HCT116 (cell line): ENCODE measurements at regions not wholly inside any gene's neighbourhood (a gene's known extent, or its start where the extent isn't known, plus 50 kb on each side); places are given as distances from the start of the nearest gene placed in this dataset.

ENCODE experiments used
- ATAC-seq: fragments of 200-7000 bp; cut with Tn5 transposase; 2 replicates; pipeline ENCODE4 v1.9.1; 2020; ENCODE audit warnings: mild to moderate bottlenecking, moderate library complexity
- BruUV-seq: library from RNA; stranded (reverse); fragments of 400-500 nt; replicated peaks from 2 replicates; lab custom pipeline; 2021; lab: Mats Ljungman, UMichigan
- CTCF ChIA-PET: fragments of 300-600 bp; sonication (Branson Sonifier 250); formaldehyde crosslinking; loops from one replicate; lab custom pipeline; 2021; ENCODE audit warnings: antibody characterized with exemption; lab: Charles Lee
- POLR2A ChIA-PET: fragments of 300-600, 350-600 bp; sonication (Branson Sonifier 250); formaldehyde crosslinking; loops from one replicate; lab custom pipeline; 2021; ENCODE audit warnings: antibody characterized with exemption; lab: Charles Lee
- RAD21 ChIA-PET, 2 experiments: fragments of 300-600 bp; sonication (Branson Sonifier 250); formaldehyde crosslinking; loops; one replicate each; lab custom pipeline; 2023; ENCODE audit warnings: low total read pairs in 2 of 2; ENCODE audit not compliant: uncharacterized antibody in 2 of 2, unreplicated experiment in 2 of 2, low non-redundant PET in 1 of 2; lab: Charles Lee
- DNase-seq: peaks from one replicate; pipeline ENCODE4 v3.0.0-alpha.2; 2010; ENCODE audit warnings: low read depth, low spot score
- H2AFZ ChIP-seq: fragments of 200-600 bp; shearing (Covaris generic), sonication (generic); 2 replicates; pipeline ENCODE4 v1.6.1; 2017; ENCODE audit warnings: low read depth, mixed run types, mixed read lengths, antibody characterized with exemption, low read length; ENCODE audit not compliant: poor library complexity, severe bottlenecking
- H3K27ac ChIP-seq: 2 replicates; pipeline ENCODE4 v1.5.1; 2012; ENCODE audit warnings: low read depth, low read length
- H3K27me3 ChIP-seq: fragments of 200-600 bp; sonication (generic); 2 replicates; pipeline ENCODE4 v1.6.1; 2016; ENCODE audit warnings: mixed run types, low read length, mixed read lengths; ENCODE audit not compliant: insufficient read depth
- H3K36me3 ChIP-seq, 2 experiments: fragments of 200-500 bp in 1 of 2; fragments of 200-600 bp in 1 of 2; sonication (Bioruptor generic) in 1 of 2; sonication (generic) in 1 of 2; 2 replicates each; pipeline versions ENCODE4 v1.5.1 to v1.6.1; 2014 to 2016; ENCODE audit warnings: low read length in 2 of 2, inconsistent platforms in 1 of 2, mixed read lengths in 1 of 2, mixed run types in 1 of 2; ENCODE audit not compliant: insufficient read depth in 2 of 2, control insufficient read depth in 1 of 2
- H3K4me1 ChIP-seq, 2 experiments: fragments of 200-600 bp in 1 of 2; sonication (generic) in 1 of 2; 2 replicates each; pipeline versions ENCODE4 v1.5.1 to v1.6.1; 2012 to 2017; ENCODE audit warnings: low read length in 2 of 2, inconsistent platforms in 1 of 2, mild to moderate bottlenecking in 1 of 2, mixed read lengths in 1 of 2, mixed run types in 1 of 2, moderate library complexity in 1 of 2; ENCODE audit not compliant: insufficient read depth in 2 of 2, control insufficient read depth in 1 of 2
- H3K4me2 ChIP-seq: fragments of 200-600 bp; sonication (generic); 2 replicates; pipeline ENCODE4 v1.6.1; 2017; ENCODE audit warnings: mixed run types, low read length, mixed read lengths
- H3K4me3 ChIP-seq, 2 experiments: fragments of 200-600 bp in 1 of 2; sonication (generic) in 1 of 2; replicated peaks in 1 of 2; 2 replicates each; pipeline ENCODE4 v1.5.1; 2011 to 2016; ENCODE audit warnings: low read length in 2 of 2, control low read depth in 1 of 2, low read depth in 1 of 2, mild to moderate bottlenecking in 1 of 2, mixed read lengths in 1 of 2, mixed run types in 1 of 2
- H3K79me2 ChIP-seq: fragments of 200-600 bp; sonication (generic); 2 replicates; pipeline ENCODE4 v1.6.1; 2017; ENCODE audit warnings: mild to moderate bottlenecking, mixed run types, low read length, moderate library complexity, mixed read lengths; ENCODE audit not compliant: insufficient read depth
- H3K9ac ChIP-seq: fragments of 200-600 bp; sonication (generic); 2 replicates; pipeline ENCODE4 v1.6.1; 2016; ENCODE audit warnings: low read length, mixed read lengths
- H3K9me2 ChIP-seq: fragments of 200-600 bp; sonication (generic), shearing (Covaris generic); 2 replicates; pipeline ENCODE4 v1.6.1; 2017; ENCODE audit warnings: mixed run types, mild to moderate bottlenecking, moderate library complexity; ENCODE audit not compliant: insufficient read depth
- H3K9me3 ChIP-seq, 2 experiments: fragments of 200-500 bp in 1 of 2; fragments of 200-600 bp in 1 of 2; sonication (Bioruptor generic) in 1 of 2; sonication (generic) in 1 of 2; 2 replicates each; pipeline ENCODE4 v1.6.1; 2014 to 2017; ENCODE audit warnings: low read length in 2 of 2, mixed read lengths in 2 of 2, inconsistent platforms in 1 of 2, low read depth in 1 of 2, mild to moderate bottlenecking in 1 of 2, mixed run types in 1 of 2, moderate library complexity in 1 of 2; ENCODE audit not compliant: control insufficient read depth in 1 of 2, insufficient read depth in 1 of 2
- H4K20me1 ChIP-seq: fragments of 200-600 bp; sonication (generic), shearing (Covaris generic); 2 replicates; pipeline ENCODE4 v1.6.1; 2017; ENCODE audit warnings: mixed run types, mild to moderate bottlenecking, moderate library complexity; ENCODE audit not compliant: insufficient read depth
- EGR1 ChIP-seq: IDR thresholded peaks from 2 replicates; pipeline ENCODE4 v1.6.1; 2012; ENCODE audit warnings: low read depth
- EZH2 ChIP-seq: fragments of 200-600 bp; sonication (generic); IDR thresholded peaks from 2 replicates; pipeline ENCODE4 v1.6.1; 2017; ENCODE audit warnings: antibody characterized with exemption, mixed run types
- EZH2phosphoT487 ChIP-seq: fragments of 200-600 bp; IDR thresholded peaks from 2 replicates; pipeline ENCODE4 v1.6.1; 2018; ENCODE audit warnings: antibody characterized with exemption, borderline replicate concordance
- FOSL1 ChIP-seq: IDR thresholded peaks from 2 replicates; pipeline ENCODE4 v1.6.1; 2012; ENCODE audit warnings: low read depth
- POLR2A ChIP-seq: IDR thresholded peaks from 2 replicates; pipeline ENCODE4 v1.7.0; 2011; ENCODE audit warnings: borderline replicate concordance; ENCODE audit not compliant: insufficient read depth, insufficient read length; ENCODE audit errors: extremely low read depth
- POLR2AphosphoS5 ChIP-seq: IDR thresholded peaks from 2 replicates; pipeline ENCODE4 v1.6.1; 2011; ENCODE audit warnings: mild to moderate bottlenecking, low read depth, low read length, moderate library complexity
- REST ChIP-seq: IDR thresholded peaks from 2 replicates; pipeline ENCODE4 v1.6.1; 2012; ENCODE audit warnings: low read depth
- SIN3A ChIP-seq: IDR thresholded peaks from 2 replicates; pipeline ENCODE4 v1.6.1; 2012; ENCODE audit warnings: low read depth
- SRF ChIP-seq: IDR thresholded peaks from 2 replicates; pipeline ENCODE4 v1.6.1; 2012; ENCODE audit warnings: low read depth
- TCF7L2 ChIP-seq: IDR thresholded peaks from 2 replicates; pipeline ENCODE4 v1.7.0; 2011; ENCODE audit warnings: borderline replicate concordance, inconsistent platforms; ENCODE audit not compliant: insufficient read depth, insufficient read length; ENCODE audit errors: extremely low read depth
- ZBTB33 ChIP-seq: IDR thresholded peaks from 2 replicates; pipeline ENCODE4 v1.6.1; 2011; ENCODE audit warnings: mild to moderate bottlenecking, low read length, moderate library complexity; ENCODE audit not compliant: insufficient replicate concordance; ENCODE audit errors: extremely low read depth
- intact Hi-C: fragments of 100-400 bp; cut with micrococcal nuclease; formaldehyde crosslinking; loops from 2 replicates; pipeline ENCODE4 v1.10.0; 2022

GRCh38 chr21:16488042-16488441 lies 758.3 kb downstream of the USP25 start:
- BruUV-seq: no TSS peak
- no peak overlapping the region for H2AFZ ChIP-seq
- POLR2A ChIA-PET: no interaction called here
- intact Hi-C loops: no loop called here
- no peaks in the 10 kb centered on the region for H3K4me1 ChIP-seq
- H3K9me2 ChIP-seq: no peaks in the 10 kb centered on the region
- DNase-seq (no peak), ATAC-seq (no peak)
- TF ChIP-seq SIN3A (no peak), TCF7L2 (no peak), POLR2AphosphoS5 (no peak), POLR2A (no peak), EZH2phosphoT487 (no peak), FOSL1 (no peak), REST (no peak), SRF (no peak), ZBTB33 (no peak), EZH2 (no peak), EGR1 (no peak)
- H3K79me2 ChIP-seq: no peaks in the 10 kb centered on the region
- peaks cover 17 to 32% of the 10 kb centered on the region in 2 experiments; a peak in 2 of 4 replicates for H3K9me3 ChIP-seq
- CTCF ChIA-PET: no interaction called here
- H3K27ac ChIP-seq: no peak overlapping the region
- H3K4me2 ChIP-seq: no peak overlapping the region
- no peak overlapping the region for H3K4me3 ChIP-seq
- H4K20me1 ChIP-seq: no peaks in the 10 kb centered on the region
- H3K36me3 ChIP-seq: no peaks in the 10 kb centered on the region
- no peaks in the 10 kb centered on the region for H3K27me3 ChIP-seq
- RAD21 ChIA-PET: no interaction called here
- H3K9ac ChIP-seq: no peak overlapping the region
